ENCODE measurements at regions not wholly inside any gene's neighbourhood (a gene's known extent, or its start where the extent isn't known, plus 50 kb on each side); places are given as distances from the start of the nearest gene placed in this dataset.

DNA sequence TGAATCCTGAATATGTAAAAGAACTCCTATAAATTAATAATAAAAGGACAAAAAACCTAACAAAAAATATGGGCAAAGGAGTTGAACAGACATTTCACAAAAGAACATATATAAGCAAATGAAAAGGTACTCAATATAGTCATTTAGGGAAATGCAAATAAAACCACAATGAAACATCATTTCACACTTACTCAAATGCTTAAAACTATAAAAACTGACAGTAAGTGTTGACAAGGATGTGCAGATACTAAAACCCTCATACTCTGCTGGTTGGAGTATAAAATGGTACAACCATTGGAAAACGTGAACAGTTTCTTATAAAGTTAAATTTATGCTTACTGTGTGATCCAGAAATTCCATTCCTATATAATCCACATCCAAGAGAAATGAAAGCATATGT lies 247.1 kb downstream of the GXYLT1 start:
- intact Hi-C loops (cut with DNase I), result no loop called here
- H3K27ac ChIP-seq, result no peak overlapping the region

DNA sequence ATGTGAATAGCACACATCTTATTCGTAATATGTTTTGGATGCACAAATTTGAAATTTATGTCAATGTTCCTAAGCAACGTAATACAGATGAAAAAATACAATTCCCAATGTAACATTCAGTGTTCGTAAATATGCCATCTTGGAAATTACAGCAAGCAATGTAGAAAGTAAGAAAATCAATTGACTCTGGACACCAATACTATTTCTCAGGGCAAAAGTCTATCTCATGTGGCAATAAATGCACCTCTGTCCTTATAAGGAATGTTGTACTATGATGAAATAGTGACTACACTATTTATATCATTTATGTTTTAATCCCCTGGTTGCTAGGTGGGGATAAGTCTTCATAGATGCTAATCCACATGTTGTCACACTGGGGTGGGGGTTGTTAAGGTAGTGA lies 251.2 kb downstream of the GXYLT1 start:
- no peak for ATAC-seq
- H3K4me3 ChIP-seq, result no peak overlapping the region
- 89 to 92% (median 91%) methylated on average over 3 of the region's 3 CpGs for WGBS, 3 donors

More for the DNA sequence above, 247.1 kb downstream of the GXYLT1 start:
- DNase-seq, result no peak
- ATAC-seq, result no peak
- Histone ChIP-seq H3K36me3 (ENCODE audit: insufficient read depth in 1 of 2, low read depth in 1 of 2) (no peaks in the 10 kb centered on the region), H3K27me3 (ENCODE audit: insufficient read depth in 3 of 3, low read length in 2 of 3) (no peaks in the 10 kb centered on the region), H3K9me3 (no peaks in the 10 kb centered on the region), H3K4me3 (no peak overlapping the region), H3K4me1 (no peaks in the 10 kb centered on the region)
- WGBS, 3 donors, result 58 to 62% (median 62%) methylated on average over 1 of the region's 1 CpG
- TF ChIP-seq, protein P1, sequence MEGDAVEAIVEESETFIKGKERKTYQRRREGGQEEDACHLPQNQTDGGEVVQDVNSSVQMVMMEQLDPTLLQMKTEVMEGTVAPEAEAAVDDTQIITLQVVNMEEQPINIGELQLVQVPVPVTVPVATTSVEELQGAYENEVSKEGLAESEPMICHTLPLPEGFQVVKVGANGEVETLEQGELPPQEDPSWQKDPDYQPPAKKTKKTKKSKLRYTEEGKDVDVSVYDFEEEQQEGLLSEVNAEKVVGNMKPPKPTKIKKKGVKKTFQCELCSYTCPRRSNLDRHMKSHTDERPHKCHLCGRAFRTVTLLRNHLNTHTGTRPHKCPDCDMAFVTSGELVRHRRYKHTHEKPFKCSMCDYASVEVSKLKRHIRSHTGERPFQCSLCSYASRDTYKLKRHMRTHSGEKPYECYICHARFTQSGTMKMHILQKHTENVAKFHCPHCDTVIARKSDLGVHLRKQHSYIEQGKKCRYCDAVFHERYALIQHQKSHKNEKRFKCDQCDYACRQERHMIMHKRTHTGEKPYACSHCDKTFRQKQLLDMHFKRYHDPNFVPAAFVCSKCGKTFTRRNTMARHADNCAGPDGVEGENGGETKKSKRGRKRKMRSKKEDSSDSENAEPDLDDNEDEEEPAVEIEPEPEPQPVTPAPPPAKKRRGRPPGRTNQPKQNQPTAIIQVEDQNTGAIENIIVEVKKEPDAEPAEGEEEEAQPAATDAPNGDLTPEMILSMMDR (IDR thresholded peaks at IDR 0.05), result no peak

DNA sequence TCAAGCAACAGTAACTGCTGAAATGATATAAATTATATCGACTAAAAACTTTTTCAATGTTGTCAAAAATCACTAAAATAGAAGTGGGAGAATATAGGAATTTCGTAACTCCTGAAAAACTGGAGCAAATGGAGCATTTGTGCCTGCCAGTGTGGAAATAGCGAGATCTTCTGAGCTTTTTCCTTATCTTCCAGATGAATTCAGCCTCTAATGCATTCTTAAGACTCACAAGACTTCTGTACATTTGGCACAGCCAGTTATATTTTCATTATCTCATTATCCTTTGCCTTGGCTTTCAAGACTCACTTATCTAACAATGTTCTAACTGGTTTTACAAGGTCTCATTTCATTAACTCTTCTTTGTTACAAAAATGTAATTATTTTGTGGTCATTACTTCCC lies 252.4 kb downstream of the GXYLT1 start:
- H3K36me3 ChIP-seq (ENCODE audit: insufficient read depth in 1 of 2, low read depth in 1 of 2), result no peaks in the 10 kb centered on the region
- intact Hi-C loops (cut with DNase I), result no loop called here

More for the DNA sequence above, 251.2 kb downstream of the GXYLT1 start:
- H3K36me3 ChIP-seq (ENCODE audit: insufficient read depth in 1 of 2, low read depth in 1 of 2), result no peaks in the 10 kb centered on the region
- H3K4me1 ChIP-seq, result no peaks in the 10 kb centered on the region
- TF ChIP-seq, protein P1 (IDR thresholded peaks at IDR 0.05), result no peak
- no peak overlapping the region for H3K27ac ChIP-seq
- intact Hi-C loops (cut with DNase I), result no loop called here
- no peaks in the 10 kb centered on the region for H3K27me3 ChIP-seq (ENCODE audit: insufficient read depth in 3 of 3, low read length in 2 of 3)
- DNase-seq, result no peak
- H3K9me3 ChIP-seq, result no peaks in the 10 kb centered on the region

DNA sequence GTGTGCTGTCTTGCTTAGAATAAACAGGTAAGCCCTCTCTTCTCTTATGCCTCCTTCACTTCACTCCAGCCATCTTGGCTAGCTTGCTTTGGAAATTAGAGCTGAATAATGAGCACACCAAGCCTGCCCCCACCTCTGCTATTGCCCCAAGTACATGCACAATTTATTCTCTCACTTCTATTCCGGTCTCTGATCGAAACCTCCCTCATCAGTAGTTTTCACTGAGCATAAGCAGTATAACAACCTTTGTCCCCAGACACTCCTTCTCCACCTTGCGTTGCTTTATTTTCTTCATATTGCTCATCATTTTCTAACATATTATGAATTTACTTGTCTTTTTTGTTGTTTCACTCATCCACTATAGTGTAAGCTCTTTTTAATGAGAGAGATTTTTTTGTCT lies 253.4 kb downstream of the GXYLT1 start:
- no peak overlapping the region for H3K27ac ChIP-seq
- intact Hi-C loops (cut with DNase I), result no loop called here
- H3K36me3 ChIP-seq (ENCODE audit: insufficient read depth in 1 of 2, low read depth in 1 of 2), result no peaks in the 10 kb centered on the region
- ATAC-seq (no peak), DNase-seq (no peak)
- no peak overlapping the region for H3K4me3 ChIP-seq
- TF ChIP-seq, protein P1 (IDR thresholded peaks at IDR 0.05), result no peak
- no peaks in the 10 kb centered on the region for H3K9me3 ChIP-seq
- H3K27me3 ChIP-seq (ENCODE audit: insufficient read depth in 3 of 3, low read length in 2 of 3), result no peaks in the 10 kb centered on the region
- no peaks in the 10 kb centered on the region for H3K4me1 ChIP-seq
- WGBS, 3 donors, result 95 to 98% (median 97%) methylated on average over 3 of the region's 3 CpGs

More for the DNA sequence above, 252.4 kb downstream of the GXYLT1 start:
- H3K4me3 ChIP-seq, result no peak overlapping the region
- DNase-seq (no peak), ATAC-seq (no peak)
- H3K27ac ChIP-seq, result no peak overlapping the region
- no peaks in the 10 kb centered on the region for H3K9me3 ChIP-seq
- no peaks in the 10 kb centered on the region for H3K4me1 ChIP-seq
- 90 to 96% (median 92%) methylated on average over 3 of the region's 3 CpGs for WGBS, 3 donors
- TF ChIP-seq, protein P1 (IDR thresholded peaks at IDR 0.05), result no peak
- no peaks in the 10 kb centered on the region for H3K27me3 ChIP-seq (ENCODE audit: insufficient read depth in 3 of 3, low read length in 2 of 3)

DNA sequence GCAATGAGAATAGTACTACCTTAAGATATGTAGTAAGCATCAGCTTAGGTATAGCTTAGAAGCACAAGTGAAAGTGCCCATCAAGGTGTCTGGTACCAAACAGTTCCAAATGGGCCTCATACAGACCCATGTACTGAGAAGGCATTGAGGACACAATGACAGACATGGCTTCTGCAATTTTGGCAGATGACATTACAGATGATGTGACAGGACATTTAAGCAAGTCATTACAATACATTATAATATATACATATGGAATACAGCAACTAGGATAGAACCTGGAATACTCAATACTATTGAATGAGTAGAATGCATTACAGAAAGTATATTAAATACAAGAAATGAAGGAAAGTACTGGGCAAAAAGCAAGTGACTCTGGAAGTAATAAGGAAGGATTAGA lies 256.4 kb downstream of the GXYLT1 start:
- Histone ChIP-seq H3K36me3 (ENCODE audit: insufficient read depth in 1 of 2, low read depth in 1 of 2) (no peaks in the 10 kb centered on the region), H3K27me3 (ENCODE audit: insufficient read depth in 3 of 3, low read length in 2 of 3) (no peaks in the 10 kb centered on the region), H3K4me1 (no peaks in the 10 kb centered on the region), H3K27ac (no peak overlapping the region), H3K4me3 (no peak overlapping the region), H3K9me3 (no peaks in the 10 kb centered on the region)
- DNase-seq (no peak), ATAC-seq (no peak)
- intact Hi-C loops (cut with DNase I), result no loop called here
- TF ChIP-seq, protein P1 (IDR thresholded peaks at IDR 0.05), result no peak

Data from psoas muscle (tissue), 7 donors.